ENCODE measurements at regions not wholly inside any gene's neighbourhood (a gene's known extent, or its start where the extent isn't known, plus 50 kb on each side); places are given as distances from the start of the nearest gene placed in this dataset.

DNA sequence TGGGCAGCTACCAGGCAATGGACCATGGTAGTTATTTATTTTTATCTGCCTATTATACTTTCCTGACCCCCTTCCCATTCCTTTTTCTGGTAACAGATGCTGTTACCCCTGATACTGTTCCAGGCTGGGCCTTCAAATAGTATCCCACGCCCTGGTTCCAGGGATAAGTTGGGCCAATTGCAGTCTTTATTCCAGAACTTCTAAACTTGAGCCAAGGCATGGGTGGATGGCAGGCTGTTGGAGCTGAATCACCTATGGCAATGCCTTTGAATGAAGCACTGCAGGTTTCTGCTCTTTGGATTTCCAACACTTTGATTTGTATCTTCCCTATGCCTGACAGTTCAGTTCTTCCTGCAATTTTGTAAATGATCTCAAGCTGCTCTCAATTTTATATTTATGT lies 99.2 kb upstream of the LHCGR start:
- H4K5ac ChIP-seq (ENCODE audit: insufficient read length, low read depth, low read length), result no peak overlapping the region
- no peak overlapping the region for H3K4me2 ChIP-seq (ENCODE audit: insufficient read depth in 1 of 2, low read depth in 2 of 2, low read length in 2 of 2)
- no peak overlapping the region for H3K56ac ChIP-seq (replicated peaks; ENCODE audit: insufficient read length, low read depth, low read length)
- H3K9ac ChIP-seq (replicated peaks in 1 of 4; ENCODE audit: extremely low read depth in 1 of 4, low read depth in 3 of 4, low read length in 3 of 4), result no peak overlapping the region
- DNase-seq (ENCODE audit: low read depth in 1 of 2, low spot score in 2 of 2) (no peak), FAIRE-seq (no peak)
- no peak overlapping the region for H2BK12ac ChIP-seq (ENCODE audit: low read depth, low read length)
- H4K8ac ChIP-seq (ENCODE audit: extremely low read depth, insufficient read depth, low read length), result no peak overlapping the region
- H3K4me1 ChIP-seq (replicated peaks in 1 of 4; ENCODE audit: control insufficient read depth in 3 of 4, insufficient read depth in 4 of 4, low read length in 3 of 4), result no peaks in the 10 kb centered on the region
- H3K23ac ChIP-seq (ENCODE audit: insufficient read length), result no peak overlapping the region
- H3K4ac ChIP-seq (replicated peaks; ENCODE audit: insufficient read length, low read depth, low read length), result no peak overlapping the region
- H3K27ac ChIP-seq (ENCODE audit: low read depth, low read length), result no peak overlapping the region
- no peak overlapping the region for H2AK5ac ChIP-seq (ENCODE audit: low read depth, low read length)
- H3K36me3 ChIP-seq (ENCODE audit: control insufficient read depth in 2 of 4, insufficient read depth in 4 of 4, low read length in 3 of 4), result no peaks in the 10 kb centered on the region
- H3K14ac ChIP-seq (ENCODE audit: insufficient read length), result no peak overlapping the region
- H3K79me2 ChIP-seq (ENCODE audit: control insufficient read depth in 1 of 2, insufficient read depth in 2 of 2, low read length in 2 of 2), result no peaks in the 10 kb centered on the region
- H3K4me3 ChIP-seq (ENCODE audit: extremely low read depth in 1 of 4, insufficient read depth in 2 of 4, low read depth in 3 of 4, low read length in 4 of 4), result no peak overlapping the region
- H3K18ac ChIP-seq (ENCODE audit: extremely low read depth, low read length), result no peak overlapping the region
- ChIA-PET CTCF (ENCODE audit: partially characterized antibody) (interaction anchor here (1.3 to 1.5 kb wide), 2 partner anchors 57 to 127 kb away, joined by 3 to 4 read pairs; no protein-coding TSS in a partner anchor), POLR2A (ENCODE audit: partially characterized antibody) (no interaction called here)
- no peak overlapping the region for H2BK20ac ChIP-seq (ENCODE audit: low read length)
- no peak overlapping the region for H2BK5ac ChIP-seq (ENCODE audit: low read depth, low read length)
- H3K79me1 ChIP-seq (ENCODE audit: low read depth, low read length), result no peaks in the 10 kb centered on the region
- H2AFZ ChIP-seq (ENCODE audit: low read length), result no peak overlapping the region
- no peak overlapping the region for H2BK15ac ChIP-seq (ENCODE audit: low read length)
- 85% methylated on average over 1 of the region's 1 CpG; no CpG with 5 or more reads in 1 of the 2 experiments for WGBS, 2 experiments (ENCODE audit: extremely low coverage in 1 of 2, insufficient coverage in 1 of 2, insufficient read length in 1 of 2, insufficient replicate concordance in 2 of 2, low coverage in 1 of 2, low lambda C conversion rate in 2 of 2, missing lambda C conversion rate in 1 of 2)
- no peaks in the 10 kb centered on the region for H3K9me3 ChIP-seq (ENCODE audit: insufficient read depth in 2 of 2, low read depth in 1 of 2, low read length in 1 of 2)
- no peak overlapping the region for H2BK120ac ChIP-seq (replicated peaks; ENCODE audit: low read depth, low read length)
- H3K27me3 ChIP-seq (replicated peaks in 1 of 4; ENCODE audit: control insufficient read depth in 3 of 4, extremely low read depth in 1 of 4, insufficient read depth in 3 of 4, low read length in 3 of 4), result no peaks in the 10 kb centered on the region
- H4K91ac ChIP-seq (replicated peaks; ENCODE audit: insufficient read length, low read length), result no peak overlapping the region
- H4K20me1 ChIP-seq (replicated peaks in 1 of 2; ENCODE audit: control insufficient read depth in 1 of 2, insufficient read depth in 2 of 2, low read length in 2 of 2), result no peaks in the 10 kb centered on the region
- no peaks in the 10 kb centered on the region for H3K23me2 ChIP-seq (ENCODE audit: low read depth, low read length)
- TF ChIP-seq, protein P1, sequence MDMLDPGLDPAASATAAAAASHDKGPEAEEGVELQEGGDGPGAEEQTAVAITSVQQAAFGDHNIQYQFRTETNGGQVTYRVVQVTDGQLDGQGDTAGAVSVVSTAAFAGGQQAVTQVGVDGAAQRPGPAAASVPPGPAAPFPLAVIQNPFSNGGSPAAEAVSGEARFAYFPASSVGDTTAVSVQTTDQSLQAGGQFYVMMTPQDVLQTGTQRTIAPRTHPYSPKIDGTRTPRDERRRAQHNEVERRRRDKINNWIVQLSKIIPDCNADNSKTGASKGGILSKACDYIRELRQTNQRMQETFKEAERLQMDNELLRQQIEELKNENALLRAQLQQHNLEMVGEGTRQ (IDR thresholded peaks at IDR 0.05; ENCODE audit: low read length), result no peak
- no peak for TF ChIP-seq HDAC6 (IDR thresholded peaks at IDR 0.05; ENCODE audit: low read depth, low read length)
- TF ChIP-seq, protein P2, sequence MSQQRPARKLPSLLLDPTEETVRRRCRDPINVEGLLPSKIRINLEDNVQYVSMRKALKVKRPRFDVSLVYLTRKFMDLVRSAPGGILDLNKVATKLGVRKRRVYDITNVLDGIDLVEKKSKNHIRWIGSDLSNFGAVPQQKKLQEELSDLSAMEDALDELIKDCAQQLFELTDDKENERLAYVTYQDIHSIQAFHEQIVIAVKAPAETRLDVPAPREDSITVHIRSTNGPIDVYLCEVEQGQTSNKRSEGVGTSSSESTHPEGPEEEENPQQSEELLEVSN (IDR thresholded peaks at IDR 0.05), result no peak
- TF ChIP-seq SUZ12 (IDR thresholded peaks at IDR 0.05; ENCODE audit: low read length), result no peak
- TF ChIP-seq, protein P3, sequence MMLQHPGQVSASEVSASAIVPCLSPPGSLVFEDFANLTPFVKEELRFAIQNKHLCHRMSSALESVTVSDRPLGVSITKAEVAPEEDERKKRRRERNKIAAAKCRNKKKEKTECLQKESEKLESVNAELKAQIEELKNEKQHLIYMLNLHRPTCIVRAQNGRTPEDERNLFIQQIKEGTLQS (IDR thresholded peaks at IDR 0.05; ENCODE audit: insufficient read depth, low read depth, low read length), result no peak
- TF ChIP-seq BRCA1 (IDR thresholded peaks at IDR 0.05; ENCODE audit: low read depth, low read length), result no peak
- no peak for TF ChIP-seq POLR2A (IDR thresholded peaks at IDR 0.05; ENCODE audit: control extremely low read depth in 1 of 2, low read depth in 2 of 2, low read length in 2 of 2)
- no peak for TF ChIP-seq EGR1 (IDR thresholded peaks at IDR 0.05; ENCODE audit: borderline replicate concordance, low read depth, low read length)
- TF ChIP-seq SIN3A (conservative IDR thresholded peaks at IDR 0.05 in 1 of 2, IDR thresholded peaks at IDR 0.05 in 1 of 2; ENCODE audit: low read depth in 1 of 2, low read length in 2 of 2), result no peak
- no peak for TF ChIP-seq RBBP5 (IDR thresholded peaks at IDR 0.05; ENCODE audit: borderline replicate concordance, low read depth, low read length)
- TF ChIP-seq NRF1 (IDR thresholded peaks at IDR 0.05; ENCODE audit: low read depth, low read length), result no peak
- no peak for TF ChIP-seq TEAD4 (IDR thresholded peaks at IDR 0.05; ENCODE audit: low read depth, low read length)
